ENCODE measurements at regions not wholly inside any gene's neighbourhood (a gene's known extent, or its start where the extent isn't known, plus 50 kb on each side); places are given as distances from the start of the nearest gene placed in this dataset.
"Not testable (repeated sequence)": the region's sequence is repeated elsewhere in the genome, so short reads cannot be mapped to it uniquely, and the experiment has no call there.

- DNase-seq: no peak
Observed at GRCh38 chr13:37475151-37475550, 123.4 kb downstream of the POSTN start.

GRCh38 chr13:37473035-37473434, 125.5 kb downstream of the POSTN start:
- DNase-seq: no peak

GRCh38 chr13:37472266-37472665, 126.3 kb downstream of the POSTN start:
- DNase-seq: not testable (repeated sequence)

- DNase-seq: no peak
Observed at GRCh38 chr13:37460166-37460565, 138.4 kb downstream of the POSTN start.

- no peak for DNase-seq
Observed at GRCh38 chr13:37457612-37458011, 141.0 kb downstream of the POSTN start.

- DNase-seq: no peak
Observed at GRCh38 chr13:37456506-37456905, 142.1 kb downstream of the POSTN start.

- no peak for DNase-seq
Observed at GRCh38 chr13:37456041-37456440, 142.5 kb downstream of the POSTN start.

GRCh38 chr13:37453246-37453645, 145.3 kb downstream of the POSTN start:
- no peak for DNase-seq

GRCh38 chr13:37450276-37450675, 148.3 kb downstream of the POSTN start:
- no peak for DNase-seq

GRCh38 chr13:37448153-37448552, 150.4 kb downstream of the POSTN start:
- no peak for DNase-seq

- no peak for DNase-seq
Observed at GRCh38 chr13:37446503-37446902, 152.1 kb downstream of the POSTN start.

- no peak for DNase-seq
Observed at GRCh38 chr13:37443538-37443937, 155.0 kb downstream of the POSTN start.

GRCh38 chr13:37442996-37443395, 155.6 kb downstream of the POSTN start:
- no peak for DNase-seq

- no peak for DNase-seq
Observed at GRCh38 chr13:37435881-37436280, 162.7 kb downstream of the POSTN start.

GRCh38 chr13:37433086-37433485, 165.5 kb downstream of the POSTN start:
- no peak for DNase-seq

GRCh38 chr13:37429976-37430375, 168.6 kb downstream of the POSTN start:
- no peak for DNase-seq

- no peak for DNase-seq
Observed at GRCh38 chr13:37427843-37428494, 170.6 kb downstream of the POSTN start.

- DNase-seq: no peak
Observed at GRCh38 chr13:37418490-37418889, 180.1 kb downstream of the POSTN start.

- no peak for DNase-seq
Observed at GRCh38 chr13:37417060-37417441, 181.5 kb downstream of the POSTN start.

- DNase-seq: no peak
Observed at GRCh38 chr13:37416291-37417059, 182.1 kb downstream of the POSTN start.

- DNase-seq: no peak
Observed at GRCh38 chr13:37413161-37413560, 185.4 kb downstream of the POSTN start.

- DNase-seq: no peak
Observed at GRCh38 chr13:37412241-37412921, 186.2 kb downstream of the POSTN start.

GRCh38 chr13:37410316-37410715, 188.3 kb downstream of the POSTN start:
- DNase-seq: no peak

All from left kidney (tissue), 1 donor.